Motor neuron (in vitro differentiated cells): ENCODE measurements at regions not wholly inside any gene's neighbourhood (a gene's known extent, or its start where the extent isn't known, plus 50 kb on each side); places are given as distances from the start of the nearest gene placed in this dataset.
A peak's percentile ranks its signal among the peaks of the same experiment; 100 is the strongest.
"Not testable (repeated sequence)": the region's sequence is repeated elsewhere in the genome, so short reads cannot be mapped to it uniquely, and the experiment has no call there.

Experiments
- ATAC-seq, 8 experiments: fragments of 200-7000 bp; cut with Tn5 transposase; replicated peaks in 6 of 8; 2 replicates each; pipeline ENCODE4 v1.8.0; 2021; ENCODE audit warnings: mild to moderate bottlenecking in 8 of 8, moderate library complexity in 8 of 8
- H3K27ac ChIP-seq, 2 donors: fragments of 250-450 bp; sonication (Bioruptor Pico); 2 replicates each; pipeline ENCODE4 v1.9.0; 2021; ENCODE audit warnings: antibody characterized with exemption in 2 of 2, mild to moderate bottlenecking in 2 of 2, moderate library complexity in 1 of 2
- H3K4me1 ChIP-seq, 2 donors: fragments of 250-450 bp; sonication (Bioruptor Pico); replicated peaks in 1 of 2; 2 replicates each; pipeline ENCODE4 v1.6.1; 2021; ENCODE audit warnings: antibody characterized with exemption in 2 of 2, mild to moderate bottlenecking in 2 of 2, moderate library complexity in 1 of 2
- H3K4me3 ChIP-seq, 5 donors: fragments of 250-450 bp; sonication (Bioruptor Pico); 2 replicates each; pipeline ENCODE4 v1.9.0; 2021; ENCODE audit warnings: antibody characterized with exemption in 5 of 5, mild to moderate bottlenecking in 5 of 5, moderate library complexity in 4 of 5
- WGBS, 10 experiments: fragments of 450-650 bp; shearing (Covaris generic); methylation state at CpG; one replicate each; pipeline ENCODE4 v1.0.0; 2022; 5-methylcytosine and 5-hydroxymethylcytosine counted together
- in situ Hi-C, 9 experiments: fragments of 400-800 bp; cut with MboI; loops; one replicate each; pipeline ENCODE4 v1.15.0; 2021; ENCODE audit warnings: low sequenced_read_pairs in 9 of 9, low pct_unique_long_range_greater_than_20kb in 2 of 9; ENCODE audit not compliant: unreplicated experiment in 9 of 9

- 4 to 100% (median 75%) methylated on average over 2 to 5 of the region's 5 CpGs for whole genome bisulfite sequencing, 10 experiments
- Histone ChIP-seq H3K4me3 (no peak overlapping the region), H3K4me1 (peaks cover 3% of the 10 kb centered on the region in 2 donors), H3K27ac (no peak overlapping the region)
- no peak for ATAC-seq
- in situ Hi-C loops = no loop called here
Observed at GRCh38 chr11:97684486-97685439, 1295.0 kb downstream of the JRKL start.

GRCh38 chr11:97685695-97686094 is 1295.9 kb downstream of the JRKL start:
- no peak for ATAC-seq
- peaks cover 3% of the 10 kb centered on the region in 2 donors for H3K4me1 ChIP-seq
- no peak overlapping the region for H3K27ac ChIP-seq
- in situ Hi-C loops = no loop called here
- no peak overlapping the region for H3K4me3 ChIP-seq
- WGBS, 10 experiments = 0 to 100% (median 56%) methylated on average over 1 to 2 of the region's 2 CpGs; no CpG with 5 or more reads in 2 of the 10 experiments

GRCh38 chr11:97687111-97687510 is 1297.3 kb downstream of the JRKL start:
- no peak overlapping the region for H3K27ac ChIP-seq
- no peak for ATAC-seq
- 18 to 100% (median 96%) methylated on average over 1 to 4 of the region's 4 CpGs; no CpG with 5 or more reads in 2 of the 10 experiments for WGBS, 10 experiments

GRCh38 chr11:97691061-97691460 is 1301.2 kb downstream of the JRKL start:
- Histone ChIP-seq H3K27ac (no peak overlapping the region), H3K4me1 (peaks cover 3% of the 10 kb centered on the region in 2 donors), H3K4me3 (no peak overlapping the region)
- in situ Hi-C loops = no loop called here
- WGBS, 10 experiments = 0 to 100% (median 63%) methylated on average over 1 of the region's 1 CpG; no CpG with 5 or more reads in 2 of the 10 experiments
- no peak for ATAC-seq

More at GRCh38 chr11:97687111-97687510, 1297.3 kb downstream of the JRKL start:
- H3K4me1 ChIP-seq = peaks cover 3% of the 10 kb centered on the region in 2 donors
- in situ Hi-C loops = no loop called here
- H3K4me3 ChIP-seq = no peak overlapping the region

- no peaks in the 10 kb centered on the region for H3K4me1 ChIP-seq
- no peak for ATAC-seq
- in situ Hi-C loops = no loop called here
- H3K27ac ChIP-seq = no peak overlapping the region
- 0 to 67% (median 15%) methylated on average over 1 of the region's 1 CpG; no CpG with 5 or more reads in 5 of the 10 experiments for WGBS, 10 experiments
- no peak overlapping the region for H3K4me3 ChIP-seq
Observed at GRCh38 chr11:97702951-97703350, 1313.1 kb downstream of the JRKL start.

- no peak for ATAC-seq
- in situ Hi-C loops = no loop called here
Observed at GRCh38 chr11:97703851-97704250, 1314.0 kb downstream of the JRKL start.

GRCh38 chr11:97705441-97705840 is 1315.3 kb upstream of the CNTN5 start:
- H3K4me1 ChIP-seq, H3K4me3 ChIP-seq, in situ Hi-C loops, H3K27ac ChIP-seq, ATAC-seq: not testable (repeated sequence)
- WGBS, 10 experiments = 0 to 89% (median 0%) methylated on average over 1 of the region's 1 CpG; no CpG with 5 or more reads in 5 of the 10 experiments

More at GRCh38 chr11:97703851-97704250, 1314.0 kb downstream of the JRKL start:
- 0 to 100% (median 72%) methylated on average over 1 to 3 of the region's 3 CpGs; no CpG with 5 or more reads in 1 of the 10 experiments for WGBS, 10 experiments
- no peaks in the 10 kb centered on the region for H3K4me1 ChIP-seq
- H3K27ac ChIP-seq = no peak overlapping the region
- H3K4me3 ChIP-seq = no peak overlapping the region

GRCh38 chr11:97717922-97718321 is 1302.8 kb upstream of the CNTN5 start:
- in situ Hi-C loops = no loop called here
- Histone ChIP-seq H3K4me1 (no peaks in the 10 kb centered on the region), H3K27ac (no peak overlapping the region), H3K4me3 (no peak overlapping the region)
- WGBS, 10 experiments = 40 to 100% (median 87%) methylated on average over 1 to 8 of the region's 26 CpGs; no CpG with 5 or more reads in 4 of the 10 experiments
- no peak for ATAC-seq

GRCh38 chr11:97722065-97722464 is 1298.7 kb upstream of the CNTN5 start:
- no peak overlapping the region for H3K4me3 ChIP-seq
- no peak overlapping the region for H3K27ac ChIP-seq
- in situ Hi-C loops = no loop called here
- 11% methylated on average over 1 of the region's 1 CpG; no CpG with 5 or more reads in 9 of the 10 experiments for WGBS, 10 experiments
- peak in 1 of 8 experiments; percentile 38 for ATAC-seq
- no peaks in the 10 kb centered on the region for H3K4me1 ChIP-seq

- in situ Hi-C loops = no loop called here
- 80 to 100% methylated on average over 1 of the region's 1 CpG; no CpG with 5 or more reads in 8 of the 10 experiments for WGBS, 10 experiments
- no peak overlapping the region for H3K4me3 ChIP-seq
- no peaks in the 10 kb centered on the region for H3K4me1 ChIP-seq
- no peak overlapping the region for H3K27ac ChIP-seq
- ATAC-seq = no peak
Observed at GRCh38 chr11:97722721-97723120, 1298.0 kb upstream of the CNTN5 start.

- in situ Hi-C loops = no loop called here
- Histone ChIP-seq H3K27ac (no peak overlapping the region), H3K4me1 (peaks cover 0 to 6% of the 10 kb centered on the region in 2 donors), H3K4me3 (no peak overlapping the region)
- 0 to 90% (median 55%) methylated on average over 1 to 4 of the region's 4 CpGs for whole genome bisulfite sequencing, 10 experiments
- no peak for ATAC-seq
Observed at GRCh38 chr11:97729546-97730272, 1291.0 kb upstream of the CNTN5 start.

GRCh38 chr11:97732011-97732632 is 1288.6 kb upstream of the CNTN5 start:
- WGBS, 10 experiments = 0 to 63% (median 20%) methylated on average over 1 of the region's 1 CpG; no CpG with 5 or more reads in 2 of the 10 experiments
- Histone ChIP-seq H3K4me3 (no peak overlapping the region), H3K4me1 (peaks cover 0 to 6% of the 10 kb centered on the region in 2 donors), H3K27ac (no peak overlapping the region)
- ATAC-seq = no peak
- in situ Hi-C loops = no loop called here

GRCh38 chr11:97738751-97739150 is 1282.0 kb upstream of the CNTN5 start:
- in situ Hi-C loops = no loop called here
- Histone ChIP-seq H3K4me1 (no peaks in the 10 kb centered on the region), H3K27ac (no peak overlapping the region), H3K4me3 (no peak overlapping the region)
- WGBS, 10 experiments = 0 to 100% (median 90%) methylated on average over 1 to 2 of the region's 2 CpGs
- ATAC-seq = no peak
